Body of pancreas (tissue), 4 donors: ENCODE measurements at regions not wholly inside any gene's neighbourhood (a gene's known extent, or its start where the extent isn't known, plus 50 kb on each side); places are given as distances from the start of the nearest gene placed in this dataset.
"Not testable (repeated sequence)": the region's sequence is repeated elsewhere in the genome, so short reads cannot be mapped to it uniquely, and the experiment has no call there.

Source experiments
- ATAC-seq: fragments of 150-250 bp; one replicate; pipeline ENCODE4 v1.9.1; 2016
- DNase-seq, 4 donors: peaks; one replicate each; pipeline ENCODE4 v3.0.0-alpha.2; 2019
- H3K27ac ChIP-seq, 4 donors: fragments of 200-600 bp; sonication (generic); 1 replicate in 3 of 4; 2 replicates in 1 of 4; pipeline versions ENCODE4 v1.5.1 to v1.6.1; 2016 to 2019; ENCODE audit warnings: mild to moderate bottlenecking in 1 of 4, mixed read lengths in 1 of 4, moderate library complexity in 1 of 4
- H3K27me3 ChIP-seq, 2 donors: fragments of 200-600 bp; sonication (generic); one replicate each; pipeline ENCODE4 v1.6.0; 2016; ENCODE audit warnings: mild to moderate bottlenecking in 1 of 2
- H3K36me3 ChIP-seq, 2 donors: fragments of 200-600 bp; sonication (generic); replicated peaks in 1 of 2; 2 replicates each; pipeline ENCODE4 v1.5.1; 2016; ENCODE audit warnings: low read depth in 2 of 2; ENCODE audit not compliant: insufficient read depth in 1 of 2
- H3K4me1 ChIP-seq: fragments of 200-600 bp; sonication (generic); one replicate; pipeline ENCODE4 v1.6.0; 2016
- H3K4me3 ChIP-seq, 2 donors: fragments of 200-600 bp; sonication (generic); 1 replicate in 1 of 2; 2 replicates in 1 of 2; pipeline ENCODE4 v1.5.1; 2016 to 2019
- H3K9me3 ChIP-seq, 3 donors: fragments of 200-600 bp; sonication (generic); 1 replicate in 2 of 3; 2 replicates in 1 of 3; pipeline ENCODE4 v1.5.1; 2016
- POLR2A ChIP-seq, 3 donors: fragments of 450-650 bp; IDR thresholded peaks; one replicate each; pipeline ENCODE4 v1.6.1; 2016; ENCODE audit warnings: antibody characterized with exemption in 3 of 3, mild to moderate bottlenecking in 2 of 3
- WGBS, 2 donors: methylation state at CpG; one replicate each; pipeline ENCODE4 v1.1.5; 2017; 5-methylcytosine and 5-hydroxymethylcytosine counted together
- intact Hi-C: fragments of 100-400 bp; cut with DNase I; formaldehyde crosslinking; loops from one replicate; pipeline ENCODE4 v1.15.1; 2023
- TF ChIP-seq, protein P1 (sequence below), 7 experiments: fragments of 450-650 bp in 4 of 7; fragments of 200-600 bp in 3 of 7; sonication (generic) in 3 of 7; IDR thresholded peaks; one replicate each; pipeline ENCODE4 v1.5.1; 2016 to 2019; ENCODE audit warnings: antibody characterized with exemption in 7 of 7

DNA sequence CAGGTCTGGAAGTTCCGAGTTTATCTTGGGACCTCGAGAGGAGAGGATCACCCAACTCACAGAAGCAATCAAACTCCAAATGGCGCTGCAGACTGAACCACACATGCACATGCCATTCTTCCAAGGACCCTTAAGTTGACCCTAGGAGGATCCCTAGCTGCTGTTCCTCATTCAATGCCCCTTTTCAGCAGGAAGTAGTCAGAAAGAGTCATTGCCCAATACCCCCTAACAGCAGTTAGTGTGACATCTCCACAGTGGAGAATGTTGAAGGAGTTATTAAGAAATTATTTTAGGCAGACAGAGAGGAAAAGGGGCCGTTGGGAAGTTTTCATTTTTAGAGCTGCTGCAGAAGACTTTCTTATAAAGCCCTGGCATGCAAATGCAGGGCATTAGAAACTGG, 229.9 kb upstream of the DAB2 start:
- no peak overlapping the region for H3K27ac ChIP-seq
- WGBS, 2 donors = 76 to 81% methylated on average over 4 of the region's 4 CpGs
- intact Hi-C loops = no loop called here
- TF ChIP-seq, protein P1, sequence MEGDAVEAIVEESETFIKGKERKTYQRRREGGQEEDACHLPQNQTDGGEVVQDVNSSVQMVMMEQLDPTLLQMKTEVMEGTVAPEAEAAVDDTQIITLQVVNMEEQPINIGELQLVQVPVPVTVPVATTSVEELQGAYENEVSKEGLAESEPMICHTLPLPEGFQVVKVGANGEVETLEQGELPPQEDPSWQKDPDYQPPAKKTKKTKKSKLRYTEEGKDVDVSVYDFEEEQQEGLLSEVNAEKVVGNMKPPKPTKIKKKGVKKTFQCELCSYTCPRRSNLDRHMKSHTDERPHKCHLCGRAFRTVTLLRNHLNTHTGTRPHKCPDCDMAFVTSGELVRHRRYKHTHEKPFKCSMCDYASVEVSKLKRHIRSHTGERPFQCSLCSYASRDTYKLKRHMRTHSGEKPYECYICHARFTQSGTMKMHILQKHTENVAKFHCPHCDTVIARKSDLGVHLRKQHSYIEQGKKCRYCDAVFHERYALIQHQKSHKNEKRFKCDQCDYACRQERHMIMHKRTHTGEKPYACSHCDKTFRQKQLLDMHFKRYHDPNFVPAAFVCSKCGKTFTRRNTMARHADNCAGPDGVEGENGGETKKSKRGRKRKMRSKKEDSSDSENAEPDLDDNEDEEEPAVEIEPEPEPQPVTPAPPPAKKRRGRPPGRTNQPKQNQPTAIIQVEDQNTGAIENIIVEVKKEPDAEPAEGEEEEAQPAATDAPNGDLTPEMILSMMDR (IDR thresholded peaks at IDR 0.05) = no peak
- TF ChIP-seq POLR2A (IDR thresholded peaks at IDR 0.05) = no peak
- DNase-seq (no peak), ATAC-seq (no peak)
- no peak overlapping the region for H3K4me3 ChIP-seq
- no peaks in the 10 kb centered on the region for H3K9me3 ChIP-seq
- no peaks in the 10 kb centered on the region for H3K36me3 ChIP-seq
- H3K27me3 ChIP-seq = no peaks in the 10 kb centered on the region
- no peaks in the 10 kb centered on the region for H3K4me1 ChIP-seq

DNA sequence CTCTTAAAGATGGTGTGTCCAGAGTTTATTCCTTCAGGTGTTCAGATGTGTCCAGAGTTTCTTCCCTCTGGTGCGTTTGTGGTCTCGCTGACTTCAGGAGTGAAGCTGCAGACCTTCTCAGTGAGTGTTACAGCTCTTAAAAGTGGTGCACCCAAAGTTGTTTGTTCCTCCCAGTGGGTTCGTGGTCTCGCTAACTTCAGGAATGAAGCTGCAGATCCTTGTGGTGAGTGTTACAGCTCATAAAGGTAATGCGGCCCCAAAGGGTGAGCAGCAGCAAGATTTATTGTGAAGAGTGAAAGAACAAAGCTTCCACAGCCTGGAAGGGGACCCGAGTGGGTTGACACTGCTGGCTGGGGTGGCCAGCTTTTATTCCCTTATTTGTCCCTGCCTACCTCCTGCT, 227.7 kb upstream of the DAB2 start:
- 66 to 69% methylated on average over 6 of the region's 6 CpGs for WGBS, 2 donors
- H3K27ac ChIP-seq, H3K36me3 ChIP-seq, ATAC-seq, H3K4me3 ChIP-seq, intact Hi-C loops, H3K27me3 ChIP-seq, H3K9me3 ChIP-seq, H3K4me1 ChIP-seq, DNase-seq: not testable (repeated sequence)

DNA sequence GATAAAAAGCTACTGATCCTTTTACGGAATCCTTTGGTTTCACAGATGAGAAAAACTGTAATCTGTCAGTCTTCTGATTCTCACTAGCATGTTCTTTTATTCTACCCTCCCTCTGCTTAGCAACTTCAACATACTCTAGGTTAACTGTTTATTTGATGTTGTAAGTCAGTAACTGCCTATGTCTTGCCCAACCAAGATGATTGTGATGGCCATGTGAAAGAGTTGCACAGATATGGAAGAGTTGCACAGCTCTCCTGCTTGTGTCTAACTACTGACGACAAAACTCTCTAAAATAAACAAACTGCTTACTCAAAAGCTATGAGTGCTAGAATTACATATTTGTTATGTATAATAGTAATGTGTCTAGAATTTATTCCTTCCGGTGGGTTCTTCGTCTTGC, 227.3 kb upstream of the DAB2 start:
- Histone ChIP-seq H3K9me3 (no peaks in the 10 kb centered on the region), H3K27me3 (no peaks in the 10 kb centered on the region), H3K36me3 (no peaks in the 10 kb centered on the region), H3K4me1 (no peaks in the 10 kb centered on the region), H3K4me3 (no peak overlapping the region), H3K27ac (no peak overlapping the region)
- TF ChIP-seq, protein P1 (IDR thresholded peaks at IDR 0.05) = no peak
- no peak for TF ChIP-seq POLR2A (IDR thresholded peaks at IDR 0.05)
- WGBS, 2 donors = 82 to 90% methylated on average over 4 of the region's 4 CpGs
- no peak for ATAC-seq
- DNase-seq = no peak
- intact Hi-C loops = no loop called here

DNA sequence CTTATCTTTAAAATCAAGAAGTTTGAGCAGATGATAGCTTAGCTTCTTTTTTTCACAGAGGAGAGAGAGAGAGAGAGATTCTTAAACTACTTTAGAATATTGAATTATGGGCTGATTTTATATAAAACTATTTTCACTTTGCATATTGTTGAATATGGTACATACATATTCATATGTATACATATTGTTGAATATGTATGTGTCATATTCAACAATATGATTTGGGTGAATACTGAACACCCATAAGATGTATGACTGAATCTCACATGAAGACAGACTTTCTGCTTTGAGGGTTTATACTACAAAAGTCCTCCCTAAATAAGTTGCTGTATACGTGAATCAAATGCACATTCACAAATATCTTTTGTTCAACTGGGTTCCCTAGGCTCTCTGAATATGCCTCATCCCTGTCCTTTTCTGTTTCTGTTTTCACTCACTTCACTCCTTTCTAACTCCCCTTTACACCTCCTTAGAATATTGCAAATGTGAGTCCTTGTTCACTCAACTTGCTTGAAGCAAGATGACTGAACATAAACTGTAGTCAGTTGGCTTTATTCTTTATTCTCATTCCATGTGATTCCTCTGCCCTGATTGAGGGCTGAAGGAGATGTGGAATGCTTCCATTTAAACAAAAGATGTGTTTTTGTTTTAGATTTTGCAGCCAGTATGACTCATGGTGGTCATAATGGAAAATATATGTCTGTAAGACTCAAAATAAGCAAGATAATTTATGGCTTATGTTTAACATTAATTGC, 225.4 kb upstream of the DAB2 start:
- H3K27me3 ChIP-seq = no peaks in the 10 kb centered on the region
- intact Hi-C loops = no loop called here
- 85 to 93% methylated on average over 1 of the region's 1 CpG for WGBS, 2 donors

DNA sequence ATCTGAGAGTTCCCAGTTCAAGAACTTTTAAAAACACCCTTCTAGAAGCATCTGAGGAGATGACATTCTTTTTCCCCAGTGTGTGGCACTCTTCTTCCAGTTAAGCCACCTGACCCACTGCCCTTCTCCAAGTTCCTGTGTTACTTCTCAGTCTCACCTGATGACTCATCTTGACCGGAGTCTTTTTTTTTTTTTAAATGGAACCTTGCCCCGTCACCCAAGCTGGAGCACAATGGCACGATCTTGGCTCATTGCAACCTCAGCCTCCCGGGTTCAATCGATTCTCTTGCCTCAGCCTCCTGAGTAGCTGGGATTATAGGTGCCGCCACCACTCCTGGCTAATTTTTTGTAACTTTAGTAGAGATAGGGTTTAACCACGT, 224.1 kb upstream of the DAB2 start:
- Histone ChIP-seq H3K27me3 (no peaks in the 10 kb centered on the region), H3K4me3 (no peak overlapping the region), H3K36me3 (no peaks in the 10 kb centered on the region), H3K9me3 (no peaks in the 10 kb centered on the region), H3K4me1 (no peaks in the 10 kb centered on the region), H3K27ac (no peak overlapping the region)
- WGBS, 2 donors = 47 to 56% methylated on average over 7 of the region's 7 CpGs
- intact Hi-C loops = no loop called here
- ATAC-seq (peak; percentile 96), DNase-seq (peak; percentile 32 to 76 (median 57))
- TF ChIP-seq, protein P1 (IDR thresholded peaks at IDR 0.05) = peak in 5 of 7 experiments; percentile 9 to 46 (median 33)
- TF ChIP-seq POLR2A (IDR thresholded peaks at IDR 0.05) = no peak

More for the DNA sequence above, 225.4 kb upstream of the DAB2 start:
- no peak for ATAC-seq
- no peak for DNase-seq
- Histone ChIP-seq H3K27ac (no peak overlapping the region), H3K9me3 (no peaks in the 10 kb centered on the region), H3K4me1 (no peaks in the 10 kb centered on the region), H3K4me3 (no peak overlapping the region), H3K36me3 (no peaks in the 10 kb centered on the region)
- TF ChIP-seq POLR2A (IDR thresholded peaks at IDR 0.05) = no peak
- TF ChIP-seq, protein P1 (IDR thresholded peaks at IDR 0.05) = no peak
